Upper lobe of left lung (tissue), 4 donors: ENCODE measurements at regions not wholly inside any gene's neighbourhood (a gene's known extent, or its start where the extent isn't known, plus 50 kb on each side); places are given as distances from the start of the nearest gene placed in this dataset.

Source experiments
- POLR2A ChIP-seq, 4 donors: fragments of 450-650 bp; IDR thresholded peaks; one replicate each; pipeline ENCODE4 v1.5.1; 2016 to 2017; ENCODE audit warnings: antibody characterized with exemption in 4 of 4, mild to moderate bottlenecking in 2 of 4
- TF ChIP-seq, protein P1 (sequence below), 6 experiments: fragments of 450-650 bp in 4 of 6; fragments of 200-600 bp in 2 of 6; sonication (generic) in 2 of 6; IDR thresholded peaks; one replicate each; pipeline ENCODE4 v1.5.1; 2016 to 2019; ENCODE audit warnings: antibody characterized with exemption in 6 of 6

DNA sequence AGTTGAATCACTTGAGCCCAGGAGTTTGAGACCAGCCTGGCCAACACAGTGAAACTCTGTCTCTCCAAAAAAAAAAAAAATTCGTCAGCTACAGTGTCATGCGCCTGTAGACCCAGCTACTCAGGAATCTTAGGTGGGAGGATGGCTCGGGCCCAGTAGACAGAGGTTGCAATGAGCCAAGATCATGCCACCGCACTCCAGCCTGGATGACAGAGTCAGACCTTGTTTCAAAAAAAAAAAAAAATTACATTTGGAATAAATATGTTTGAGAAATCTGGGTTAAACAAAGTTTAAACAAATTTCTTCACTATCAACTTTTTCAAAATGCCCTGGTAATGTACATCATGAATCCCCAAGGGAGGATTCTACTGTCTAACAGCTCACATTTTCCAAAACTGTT, 187.0 kb upstream of the RASSF8 start:
- TF ChIP-seq, protein P1, sequence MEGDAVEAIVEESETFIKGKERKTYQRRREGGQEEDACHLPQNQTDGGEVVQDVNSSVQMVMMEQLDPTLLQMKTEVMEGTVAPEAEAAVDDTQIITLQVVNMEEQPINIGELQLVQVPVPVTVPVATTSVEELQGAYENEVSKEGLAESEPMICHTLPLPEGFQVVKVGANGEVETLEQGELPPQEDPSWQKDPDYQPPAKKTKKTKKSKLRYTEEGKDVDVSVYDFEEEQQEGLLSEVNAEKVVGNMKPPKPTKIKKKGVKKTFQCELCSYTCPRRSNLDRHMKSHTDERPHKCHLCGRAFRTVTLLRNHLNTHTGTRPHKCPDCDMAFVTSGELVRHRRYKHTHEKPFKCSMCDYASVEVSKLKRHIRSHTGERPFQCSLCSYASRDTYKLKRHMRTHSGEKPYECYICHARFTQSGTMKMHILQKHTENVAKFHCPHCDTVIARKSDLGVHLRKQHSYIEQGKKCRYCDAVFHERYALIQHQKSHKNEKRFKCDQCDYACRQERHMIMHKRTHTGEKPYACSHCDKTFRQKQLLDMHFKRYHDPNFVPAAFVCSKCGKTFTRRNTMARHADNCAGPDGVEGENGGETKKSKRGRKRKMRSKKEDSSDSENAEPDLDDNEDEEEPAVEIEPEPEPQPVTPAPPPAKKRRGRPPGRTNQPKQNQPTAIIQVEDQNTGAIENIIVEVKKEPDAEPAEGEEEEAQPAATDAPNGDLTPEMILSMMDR (IDR thresholded peaks at IDR 0.05), result no peak
- TF ChIP-seq POLR2A (IDR thresholded peaks at IDR 0.05), result no peak
